ENCODE measurements at regions not wholly inside any gene's neighbourhood (a gene's known extent, or its start where the extent isn't known, plus 50 kb on each side); places are given as distances from the start of the nearest gene placed in this dataset.

DNA sequence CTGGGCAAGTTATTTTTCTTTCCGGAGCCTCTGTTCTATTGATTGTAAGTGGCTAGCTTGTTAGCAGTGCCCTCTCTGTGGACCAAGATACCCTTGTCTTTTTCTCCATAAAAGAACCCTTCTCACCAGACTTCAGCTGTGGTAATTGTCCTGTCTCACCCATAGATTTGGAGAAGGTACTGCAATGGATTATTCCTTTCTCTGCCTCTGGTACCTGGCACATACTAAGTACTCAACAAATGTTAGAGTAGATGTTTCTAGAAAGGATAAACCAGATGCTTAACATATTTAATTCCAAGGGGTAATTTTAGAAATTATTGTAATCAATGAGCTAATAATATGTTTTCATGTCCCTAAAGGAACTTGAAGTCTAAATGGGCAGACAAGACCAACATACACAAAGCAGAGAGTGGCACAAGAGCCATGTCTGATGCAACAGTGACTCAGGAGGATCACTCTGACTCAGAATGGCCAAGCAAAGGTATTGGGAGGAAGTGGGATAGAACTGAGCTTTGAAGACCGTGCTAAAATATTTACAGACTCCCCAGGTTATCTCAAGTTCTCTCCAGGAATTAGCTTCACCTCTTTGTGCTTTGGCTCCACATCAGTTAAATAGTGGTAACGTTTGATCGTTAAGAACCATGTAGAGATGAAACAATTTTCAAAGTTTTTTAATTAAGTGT is 129.7 kb upstream of the OSR1 start:
- TF ChIP-seq, protein P1, sequence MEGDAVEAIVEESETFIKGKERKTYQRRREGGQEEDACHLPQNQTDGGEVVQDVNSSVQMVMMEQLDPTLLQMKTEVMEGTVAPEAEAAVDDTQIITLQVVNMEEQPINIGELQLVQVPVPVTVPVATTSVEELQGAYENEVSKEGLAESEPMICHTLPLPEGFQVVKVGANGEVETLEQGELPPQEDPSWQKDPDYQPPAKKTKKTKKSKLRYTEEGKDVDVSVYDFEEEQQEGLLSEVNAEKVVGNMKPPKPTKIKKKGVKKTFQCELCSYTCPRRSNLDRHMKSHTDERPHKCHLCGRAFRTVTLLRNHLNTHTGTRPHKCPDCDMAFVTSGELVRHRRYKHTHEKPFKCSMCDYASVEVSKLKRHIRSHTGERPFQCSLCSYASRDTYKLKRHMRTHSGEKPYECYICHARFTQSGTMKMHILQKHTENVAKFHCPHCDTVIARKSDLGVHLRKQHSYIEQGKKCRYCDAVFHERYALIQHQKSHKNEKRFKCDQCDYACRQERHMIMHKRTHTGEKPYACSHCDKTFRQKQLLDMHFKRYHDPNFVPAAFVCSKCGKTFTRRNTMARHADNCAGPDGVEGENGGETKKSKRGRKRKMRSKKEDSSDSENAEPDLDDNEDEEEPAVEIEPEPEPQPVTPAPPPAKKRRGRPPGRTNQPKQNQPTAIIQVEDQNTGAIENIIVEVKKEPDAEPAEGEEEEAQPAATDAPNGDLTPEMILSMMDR (IDR thresholded peaks at IDR 0.05) = no peak
- TF ChIP-seq POLR2A (IDR thresholded peaks at IDR 0.05) = no peak
